ENCODE measurements at regions not wholly inside any gene's neighbourhood (a gene's known extent, or its start where the extent isn't known, plus 50 kb on each side); places are given as distances from the start of the nearest gene placed in this dataset.

GRCh38 chr22:19663821-19664355 lies 50.4 kb upstream of the SEPTIN5 start:
- DNase-seq: no peak

- no peak for DNase-seq
Observed at GRCh38 chr22:19664406-19664805, 49.9 kb upstream of the SEPTIN5 start.

Measured in T1000 (cell line).